OCI-LY3 (cell line): ENCODE measurements at regions not wholly inside any gene's neighbourhood (a gene's known extent, or its start where the extent isn't known, plus 50 kb on each side); places are given as distances from the start of the nearest gene placed in this dataset.

Experiments used
- H2AFZ ChIP-seq: fragments of 200-600, 300-600 bp; shearing (Covaris generic); 2 replicates; pipeline ENCODE4 v1.6.0; 2014; ENCODE audit warnings: antibody characterized with exemption, low read depth, low read length
- H3K27ac ChIP-seq: fragments of 200-600, 300-600 bp; sonication (generic); 2 replicates; pipeline ENCODE4 v1.5.1; 2014; ENCODE audit warnings: mild to moderate bottlenecking, low read length, moderate library complexity, mixed read lengths
- H3K27me3 ChIP-seq: fragments of 200-600, 300-600 bp; sonication (generic); 2 replicates; pipeline ENCODE4 v1.6.1; 2014; ENCODE audit warnings: low read depth, low read length, mixed read lengths
- H3K36me3 ChIP-seq: fragments of 200-600, 300-600 bp; sonication (generic); replicated peaks from 2 replicates; pipeline ENCODE3; 2014; ENCODE audit warnings: low read depth, low read length, mixed read lengths
- H3K4me1 ChIP-seq: fragments of 300-600, 200-600 bp; sonication (generic); 2 replicates; pipeline ENCODE4 v1.6.1; 2014; ENCODE audit warnings: low read length, mixed read lengths
- H3K4me2 ChIP-seq: fragments of 200-600, 300-600 bp; sonication (generic); 2 replicates; pipeline ENCODE4 v1.6.1; 2014; ENCODE audit warnings: low read length, mixed read lengths
- H3K4me3 ChIP-seq: fragments of 300-600, 200-600 bp; sonication (generic); 2 replicates; pipeline ENCODE4 v1.5.1; 2014; ENCODE audit warnings: antibody characterized with exemption, mild to moderate bottlenecking, low read length, moderate library complexity
- H3K79me2 ChIP-seq: fragments of 300-600, 200-600 bp; shearing (Covaris generic); 2 replicates; pipeline ENCODE4 v1.6.1; 2014; ENCODE audit warnings: mild to moderate bottlenecking, low read length, mixed read lengths
- H3K9ac ChIP-seq: fragments of 300-600, 200-600 bp; shearing (Covaris generic); 2 replicates; pipeline ENCODE4 v1.6.0; 2014; ENCODE audit warnings: mild to moderate bottlenecking, low read length, moderate library complexity
- H3K9me3 ChIP-seq: fragments of 200-600, 300-600 bp; shearing (Covaris generic); 2 replicates; pipeline ENCODE4 v1.6.1; 2014; ENCODE audit warnings: low read length, mixed read lengths; ENCODE audit not compliant: insufficient read depth
- H4K20me1 ChIP-seq: fragments of 200-600, 300-600 bp; sonication (generic); 2 replicates; pipeline ENCODE4 v1.6.1; 2016; ENCODE audit warnings: low read length, mixed read lengths; ENCODE audit not compliant: insufficient read depth
- CTCF ChIP-seq: fragments of 200-600, 300-600 bp; sonication (generic); IDR thresholded peaks from 2 replicates; pipeline ENCODE4 v1.5.1; 2014; ENCODE audit warnings: antibody characterized with exemption, low read length, low read depth
- EZH2phosphoT487 ChIP-seq: fragments of 200-600 bp; shearing (Covaris generic); IDR thresholded peaks from 2 replicates; pipeline ENCODE4 v1.6.1; 2018; ENCODE audit warnings: antibody characterized with exemption, mixed run types, low read depth

GRCh38 chr16:55003306-55003705 is 72.6 kb downstream of the IRX5 start:
- Histone ChIP-seq H3K79me2 (no peaks in the 10 kb centered on the region), H3K4me2 (no peak overlapping the region), H3K27me3 (no peaks in the 10 kb centered on the region), H3K9me3 (no peaks in the 10 kb centered on the region), H3K36me3 (no peaks in the 10 kb centered on the region), H3K9ac (no peak overlapping the region), H3K27ac (no peak overlapping the region), H3K4me1 (no peaks in the 10 kb centered on the region), H2AFZ (no peak overlapping the region), H4K20me1 (no peaks in the 10 kb centered on the region), H3K4me3 (no peak overlapping the region)
- TF ChIP-seq CTCF (no peak), EZH2phosphoT487 (no peak)

- TF ChIP-seq CTCF (no peak), EZH2phosphoT487 (no peak)
- H2AFZ ChIP-seq: no peak overlapping the region
- H3K9me3 ChIP-seq: no peaks in the 10 kb centered on the region
- no peak overlapping the region for H3K4me2 ChIP-seq
- no peak overlapping the region for H3K27ac ChIP-seq
- H3K27me3 ChIP-seq: no peaks in the 10 kb centered on the region
- H4K20me1 ChIP-seq: no peaks in the 10 kb centered on the region
- H3K4me3 ChIP-seq: no peak overlapping the region
- no peaks in the 10 kb centered on the region for H3K79me2 ChIP-seq
- no peak overlapping the region for H3K9ac ChIP-seq
- H3K36me3 ChIP-seq: no peaks in the 10 kb centered on the region
- no peaks in the 10 kb centered on the region for H3K4me1 ChIP-seq
These were observed 73.3 kb downstream of the IRX5 start for GRCh38 chr16:55003916-55004315.

GRCh38 chr16:55007504-55007903 is 76.8 kb downstream of the IRX5 start:
- H3K36me3 ChIP-seq: no peaks in the 10 kb centered on the region
- no peak overlapping the region for H3K27ac ChIP-seq
- no peak overlapping the region for H3K4me3 ChIP-seq
- H3K79me2 ChIP-seq: no peaks in the 10 kb centered on the region
- H3K9me3 ChIP-seq: no peaks in the 10 kb centered on the region
- no peaks in the 10 kb centered on the region for H4K20me1 ChIP-seq
- H3K27me3 ChIP-seq: no peaks in the 10 kb centered on the region
- H3K4me1 ChIP-seq: no peaks in the 10 kb centered on the region
- H3K4me2 ChIP-seq: no peak overlapping the region
- no peak for TF ChIP-seq CTCF
- TF ChIP-seq EZH2phosphoT487: no peak
- no peak overlapping the region for H3K9ac ChIP-seq
- H2AFZ ChIP-seq: no peak overlapping the region

GRCh38 chr16:55008836-55009510 is 78.3 kb downstream of the IRX5 start:
- H2AFZ ChIP-seq: no peak overlapping the region
- no peak overlapping the region for H3K4me3 ChIP-seq
- TF ChIP-seq EZH2phosphoT487: no peak
- TF ChIP-seq CTCF: no peak
- no peaks in the 10 kb centered on the region for H3K4me1 ChIP-seq
- H3K9ac ChIP-seq: no peak overlapping the region
- H3K27ac ChIP-seq: no peak overlapping the region
- H3K79me2 ChIP-seq: no peaks in the 10 kb centered on the region
- no peaks in the 10 kb centered on the region for H4K20me1 ChIP-seq
- no peaks in the 10 kb centered on the region for H3K36me3 ChIP-seq
- no peaks in the 10 kb centered on the region for H3K9me3 ChIP-seq
- H3K27me3 ChIP-seq: no peaks in the 10 kb centered on the region
- H3K4me2 ChIP-seq: no peak overlapping the region
